ENCODE measurements at regions not wholly inside any gene's neighbourhood (a gene's known extent, or its start where the extent isn't known, plus 50 kb on each side); places are given as distances from the start of the nearest gene placed in this dataset.
"Not testable (repeated sequence)": the region's sequence is repeated elsewhere in the genome, so short reads cannot be mapped to it uniquely, and the experiment has no call there.

DNA sequence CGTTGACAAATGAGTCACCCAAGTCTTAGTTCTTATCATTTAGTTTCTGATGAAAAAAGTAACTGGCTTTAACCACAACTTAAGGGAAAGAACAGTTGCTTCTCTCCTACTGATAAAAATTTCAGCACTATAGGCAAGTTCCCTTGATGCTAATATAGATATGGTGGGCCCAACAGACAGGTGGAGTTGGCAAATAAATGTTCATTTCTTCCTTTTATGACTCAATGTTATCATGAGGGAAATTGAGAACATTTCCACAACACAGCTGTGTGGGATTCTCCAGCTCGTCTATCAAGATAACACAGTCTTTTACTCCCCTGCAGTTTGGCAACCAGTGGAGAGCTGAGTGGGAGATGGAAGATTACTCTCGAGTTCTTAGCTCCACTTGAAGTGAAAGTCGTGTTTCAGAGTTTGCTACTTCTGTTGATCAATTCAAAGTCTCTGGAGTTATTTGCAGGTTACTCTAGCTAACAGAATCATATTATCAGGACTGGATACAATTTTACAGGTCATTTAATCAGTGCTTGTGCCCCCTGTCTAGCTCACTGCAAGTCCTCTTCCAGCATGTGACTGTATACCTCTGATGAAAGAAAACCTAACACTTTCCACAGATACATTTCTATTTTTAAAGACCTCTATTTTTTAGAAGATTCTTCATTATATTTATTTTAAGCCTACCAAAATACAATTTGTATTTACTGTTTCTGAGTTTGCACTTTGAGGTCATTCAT, 270.6 kb upstream of the GK2 start:
- ChIA-PET CTCF (no interaction called here), POLR2A (ENCODE audit: low non-redundant PET) (no interaction called here)
- no peaks in the 10 kb centered on the region for H3K27me3 ChIP-seq (replicated peaks; ENCODE audit: insufficient read depth, low read depth, low read length, poor library complexity)
- TF ChIP-seq EZH2 (IDR thresholded peaks at IDR 0.05; ENCODE audit: borderline replicate concordance, low read depth, low read length, poor library complexity, severe bottlenecking): no peak
- TF ChIP-seq, protein P1, sequence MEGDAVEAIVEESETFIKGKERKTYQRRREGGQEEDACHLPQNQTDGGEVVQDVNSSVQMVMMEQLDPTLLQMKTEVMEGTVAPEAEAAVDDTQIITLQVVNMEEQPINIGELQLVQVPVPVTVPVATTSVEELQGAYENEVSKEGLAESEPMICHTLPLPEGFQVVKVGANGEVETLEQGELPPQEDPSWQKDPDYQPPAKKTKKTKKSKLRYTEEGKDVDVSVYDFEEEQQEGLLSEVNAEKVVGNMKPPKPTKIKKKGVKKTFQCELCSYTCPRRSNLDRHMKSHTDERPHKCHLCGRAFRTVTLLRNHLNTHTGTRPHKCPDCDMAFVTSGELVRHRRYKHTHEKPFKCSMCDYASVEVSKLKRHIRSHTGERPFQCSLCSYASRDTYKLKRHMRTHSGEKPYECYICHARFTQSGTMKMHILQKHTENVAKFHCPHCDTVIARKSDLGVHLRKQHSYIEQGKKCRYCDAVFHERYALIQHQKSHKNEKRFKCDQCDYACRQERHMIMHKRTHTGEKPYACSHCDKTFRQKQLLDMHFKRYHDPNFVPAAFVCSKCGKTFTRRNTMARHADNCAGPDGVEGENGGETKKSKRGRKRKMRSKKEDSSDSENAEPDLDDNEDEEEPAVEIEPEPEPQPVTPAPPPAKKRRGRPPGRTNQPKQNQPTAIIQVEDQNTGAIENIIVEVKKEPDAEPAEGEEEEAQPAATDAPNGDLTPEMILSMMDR (conservative IDR thresholded peaks at IDR 0.05; ENCODE audit: low read depth, low read length): no peak
- H3K4me3 ChIP-seq (ENCODE audit: low read depth, low read length, poor library complexity, severe bottlenecking): no peak overlapping the region
- H3K36me3 ChIP-seq (ENCODE audit: insufficient read depth, low read length, poor library complexity, severe bottlenecking): no peaks in the 10 kb centered on the region
- no peaks in the 10 kb centered on the region for H3K9me3 ChIP-seq (ENCODE audit: low read depth, low read length, poor library complexity, severe bottlenecking)
- DNase-seq (ENCODE audit: low spot score): no peak
- no peak overlapping the region for H3K27ac ChIP-seq (ENCODE audit: low read depth, low read length, poor library complexity, severe bottlenecking)
- no TSS peak for BruUV-seq (replicated peaks)
- intact Hi-C loops (cut with micrococcal nuclease; ENCODE audit: unreplicated experiment): no loop called here
- H3K4me1 ChIP-seq (ENCODE audit: insufficient read depth, low read length, poor library complexity, severe bottlenecking): no peaks in the 10 kb centered on the region

DNA sequence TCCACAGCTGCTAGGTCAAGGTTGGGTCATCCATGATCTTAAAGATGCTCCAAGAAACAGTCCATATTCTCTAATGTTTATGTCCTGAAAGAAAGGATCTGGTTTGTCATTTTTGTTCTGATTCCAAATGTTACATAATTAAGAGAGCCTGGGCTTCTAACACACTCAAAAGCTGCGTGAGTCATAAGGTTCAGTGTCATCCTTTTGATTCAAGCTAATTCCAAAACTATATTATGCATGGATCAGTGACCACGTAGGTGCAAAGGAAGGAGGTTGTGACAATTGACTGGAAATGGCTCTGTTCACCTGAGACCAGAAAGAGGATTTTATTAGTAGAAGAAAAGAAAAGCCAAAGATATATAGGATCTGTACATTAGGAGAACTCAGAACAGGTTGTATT, 268.7 kb upstream of the GK2 start:
- Histone ChIP-seq H3K4me3 (ENCODE audit: low read depth, low read length, poor library complexity, severe bottlenecking) (no peak overlapping the region), H3K27me3 (replicated peaks; ENCODE audit: insufficient read depth, low read depth, low read length, poor library complexity) (no peaks in the 10 kb centered on the region), H3K9me3 (ENCODE audit: low read depth, low read length, poor library complexity, severe bottlenecking) (no peaks in the 10 kb centered on the region), H3K4me1 (ENCODE audit: insufficient read depth, low read length, poor library complexity, severe bottlenecking) (no peaks in the 10 kb centered on the region), H3K36me3 (ENCODE audit: insufficient read depth, low read length, poor library complexity, severe bottlenecking) (no peaks in the 10 kb centered on the region), H3K27ac (ENCODE audit: low read depth, low read length, poor library complexity, severe bottlenecking) (no peak overlapping the region)
- no peak for DNase-seq (ENCODE audit: low spot score)
- ChIA-PET POLR2A (ENCODE audit: low non-redundant PET) (no interaction called here), CTCF (no interaction called here)
- TF ChIP-seq, protein P1 (conservative IDR thresholded peaks at IDR 0.05; ENCODE audit: low read depth, low read length): no peak
- TF ChIP-seq EZH2 (IDR thresholded peaks at IDR 0.05; ENCODE audit: borderline replicate concordance, low read depth, low read length, poor library complexity, severe bottlenecking): no peak
- intact Hi-C loops (cut with micrococcal nuclease; ENCODE audit: unreplicated experiment): no loop called here
- BruUV-seq (replicated peaks): no TSS peak

DNA sequence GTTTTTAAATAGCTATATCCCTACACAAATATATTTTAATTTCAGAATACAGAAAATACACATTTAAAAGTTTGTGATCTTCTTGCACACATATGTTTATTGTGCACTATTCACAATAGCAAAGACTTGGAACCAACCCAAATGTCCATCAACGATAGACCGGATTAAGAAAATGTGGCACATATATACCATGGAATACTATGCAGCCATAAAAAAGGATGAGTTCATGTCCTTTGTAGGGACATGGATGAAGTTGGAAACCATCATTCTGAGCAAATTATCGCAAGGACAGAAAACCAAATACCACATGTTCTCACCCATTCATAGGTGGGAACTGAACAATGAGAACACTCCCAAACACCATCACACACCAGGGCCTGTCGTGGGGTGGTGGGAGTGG, 266.9 kb upstream of the GK2 start:
- POLR2A ChIA-PET (ENCODE audit: low non-redundant PET); H3K36me3 ChIP-seq (ENCODE audit: insufficient read depth, low read length, poor library complexity, severe bottlenecking); H3K4me1 ChIP-seq (ENCODE audit: insufficient read depth, low read length, poor library complexity, severe bottlenecking); intact Hi-C loops (cut with micrococcal nuclease; ENCODE audit: unreplicated experiment); H3K27ac ChIP-seq (ENCODE audit: low read depth, low read length, poor library complexity, severe bottlenecking); BruUV-seq (replicated peaks); H3K9me3 ChIP-seq (ENCODE audit: low read depth, low read length, poor library complexity, severe bottlenecking); DNase-seq (ENCODE audit: low spot score); CTCF ChIA-PET; H3K4me3 ChIP-seq (ENCODE audit: low read depth, low read length, poor library complexity, severe bottlenecking); H3K27me3 ChIP-seq (replicated peaks; ENCODE audit: insufficient read depth, low read depth, low read length, poor library complexity): not testable (repeated sequence)

DNA sequence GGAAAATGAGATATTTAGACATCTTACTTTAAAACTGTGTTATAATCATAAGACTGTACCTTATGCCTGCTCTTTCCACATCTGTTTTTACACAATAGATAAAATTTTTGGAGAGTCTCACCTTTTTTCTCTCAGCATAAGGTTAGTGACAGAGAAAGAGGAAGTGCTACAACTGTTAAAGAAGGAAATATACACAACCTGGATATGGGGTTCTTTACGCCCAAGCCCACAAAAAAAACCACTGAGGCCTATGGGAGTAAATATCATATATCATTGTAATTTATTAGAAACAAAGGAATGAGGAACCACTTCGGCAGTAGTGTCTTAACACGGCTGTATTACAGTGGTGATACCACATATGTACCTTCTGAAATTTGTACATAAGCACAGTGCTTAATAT, 265.9 kb upstream of the GK2 start:
- Histone ChIP-seq H3K27me3 (replicated peaks; ENCODE audit: insufficient read depth, low read depth, low read length, poor library complexity) (no peaks in the 10 kb centered on the region), H3K4me1 (ENCODE audit: insufficient read depth, low read length, poor library complexity, severe bottlenecking) (no peaks in the 10 kb centered on the region), H3K36me3 (ENCODE audit: insufficient read depth, low read length, poor library complexity, severe bottlenecking) (no peaks in the 10 kb centered on the region), H3K27ac (ENCODE audit: low read depth, low read length, poor library complexity, severe bottlenecking) (no peak overlapping the region), H3K4me3 (ENCODE audit: low read depth, low read length, poor library complexity, severe bottlenecking) (no peak overlapping the region), H3K9me3 (ENCODE audit: low read depth, low read length, poor library complexity, severe bottlenecking) (no peaks in the 10 kb centered on the region)
- BruUV-seq (replicated peaks): no TSS peak
- DNase-seq (ENCODE audit: low spot score): no peak
- ChIA-PET CTCF (no interaction called here), POLR2A (ENCODE audit: low non-redundant PET) (no interaction called here)
- intact Hi-C loops (cut with micrococcal nuclease; ENCODE audit: unreplicated experiment): no loop called here
- TF ChIP-seq, protein P1 (conservative IDR thresholded peaks at IDR 0.05; ENCODE audit: low read depth, low read length): no peak
- TF ChIP-seq EZH2 (IDR thresholded peaks at IDR 0.05; ENCODE audit: borderline replicate concordance, low read depth, low read length, poor library complexity, severe bottlenecking): no peak

All from A673 (cell line).